A172 (cell line): ENCODE measurements at regions not wholly inside any gene's neighbourhood (a gene's known extent, or its start where the extent isn't known, plus 50 kb on each side); places are given as distances from the start of the nearest gene placed in this dataset.

Experiments used
- DNase-seq: peaks from one replicate; pipeline ENCODE4 v3.0.0-alpha.2; 2015; ENCODE audit warnings: low spot score

- DNase-seq: no peak
Observed at GRCh38 chr4:11929080-11929479, 500.4 kb upstream of the HS3ST1 start.

- DNase-seq: no peak
Observed at GRCh38 chr4:11919316-11919715, 490.6 kb upstream of the HS3ST1 start.

GRCh38 chr4:11914406-11914805 is 485.7 kb upstream of the HS3ST1 start:
- no peak for DNase-seq

GRCh38 chr4:11912886-11913285 is 484.2 kb upstream of the HS3ST1 start:
- DNase-seq: peak; percentile 26

- no peak for DNase-seq
Observed at GRCh38 chr4:11910812-11911211, 482.1 kb upstream of the HS3ST1 start.

GRCh38 chr4:11908712-11909111 is 480.0 kb upstream of the HS3ST1 start:
- DNase-seq: no peak

GRCh38 chr4:11908205-11908604 is 479.5 kb upstream of the HS3ST1 start:
- no peak for DNase-seq

- no peak for DNase-seq
Observed at GRCh38 chr4:11904846-11905739, 476.4 kb upstream of the HS3ST1 start.

GRCh38 chr4:11904117-11904535 is 475.4 kb upstream of the HS3ST1 start:
- DNase-seq: no peak

- no peak for DNase-seq
Observed at GRCh38 chr4:11901089-11901488, 472.4 kb upstream of the HS3ST1 start.

GRCh38 chr4:11900359-11900758 is 471.7 kb upstream of the HS3ST1 start:
- no peak for DNase-seq

- no peak for DNase-seq
Observed at GRCh38 chr4:11898796-11899195, 470.1 kb upstream of the HS3ST1 start.

- DNase-seq: no peak
Observed at GRCh38 chr4:11895766-11896165, 467.1 kb upstream of the HS3ST1 start.

GRCh38 chr4:11894977-11895376 is 466.3 kb upstream of the HS3ST1 start:
- DNase-seq: no peak

GRCh38 chr4:11894221-11894620 is 465.5 kb upstream of the HS3ST1 start:
- no peak for DNase-seq

GRCh38 chr4:11889099-11889498 is 460.4 kb upstream of the HS3ST1 start:
- DNase-seq: no peak

GRCh38 chr4:11881947-11882346 is 453.3 kb upstream of the HS3ST1 start:
- DNase-seq: no peak

GRCh38 chr4:11881364-11881763 is 452.7 kb upstream of the HS3ST1 start:
- DNase-seq: no peak

- DNase-seq: no peak
Observed at GRCh38 chr4:11878241-11878640, 449.5 kb upstream of the HS3ST1 start.

- DNase-seq: no peak
Observed at GRCh38 chr4:11876104-11876503, 447.4 kb upstream of the HS3ST1 start.

GRCh38 chr4:11869191-11869870 is 440.6 kb upstream of the HS3ST1 start:
- no peak for DNase-seq

GRCh38 chr4:11866391-11866790 is 437.7 kb upstream of the HS3ST1 start:
- DNase-seq: no peak

- DNase-seq: no peak
Observed at GRCh38 chr4:11860996-11861395, 432.3 kb upstream of the HS3ST1 start.
